ENCODE measurements at regions not wholly inside any gene's neighbourhood (a gene's known extent, or its start where the extent isn't known, plus 50 kb on each side); places are given as distances from the start of the nearest gene placed in this dataset.
A peak's percentile ranks its signal among the peaks of the same experiment; 100 is the strongest.

- no peak for DNase-seq (ENCODE audit: insufficient read length, low spot score)
- FAIRE-seq = peak; percentile 55
- no peak for TF ChIP-seq CTCF (IDR thresholded peaks at IDR 0.05; ENCODE audit: insufficient read depth, missing control alignments)
Observed at GRCh38 chr6:114421199-114421598, 78.4 kb upstream of the HS3ST5 start.

GRCh38 chr6:114419175-114419574 lies 76.4 kb upstream of the HS3ST5 start:
- FAIRE-seq = no peak
- DNase-seq (ENCODE audit: insufficient read length, low spot score) = no peak
- no peak for TF ChIP-seq CTCF (IDR thresholded peaks at IDR 0.05; ENCODE audit: insufficient read depth, missing control alignments)

- DNase-seq (ENCODE audit: insufficient read length, low spot score) = no peak
- FAIRE-seq = no peak
- TF ChIP-seq CTCF (IDR thresholded peaks at IDR 0.05; ENCODE audit: insufficient read depth, missing control alignments) = no peak
Observed at GRCh38 chr6:114418304-114418972, 75.6 kb upstream of the HS3ST5 start.

- no peak for DNase-seq (ENCODE audit: insufficient read length, low spot score)
- FAIRE-seq = peak; percentile 71
- peak; percentile 14 for TF ChIP-seq CTCF (IDR thresholded peaks at IDR 0.05; ENCODE audit: insufficient read depth, missing control alignments)
Observed at GRCh38 chr6:114407426-114408035, 64.7 kb upstream of the HS3ST5 start.

- DNase-seq (ENCODE audit: insufficient read length, low spot score) (no peak), FAIRE-seq (no peak)
- TF ChIP-seq CTCF (IDR thresholded peaks at IDR 0.05; ENCODE audit: insufficient read depth, missing control alignments) = no peak
Observed at GRCh38 chr6:114404339-114404955, 61.6 kb upstream of the HS3ST5 start.

GRCh38 chr6:114403858-114404257 lies 61.0 kb upstream of the HS3ST5 start:
- DNase-seq (ENCODE audit: insufficient read length, low spot score) (no peak), FAIRE-seq (no peak)
- TF ChIP-seq CTCF (IDR thresholded peaks at IDR 0.05; ENCODE audit: insufficient read depth, missing control alignments) = no peak

GRCh38 chr6:114398481-114398880 lies 55.7 kb upstream of the HS3ST5 start:
- no peak for DNase-seq (ENCODE audit: insufficient read length, low spot score)
- no peak for FAIRE-seq
- TF ChIP-seq CTCF (IDR thresholded peaks at IDR 0.05; ENCODE audit: insufficient read depth, missing control alignments) = no peak
